Natural killer cell (primary cell): ENCODE measurements at regions not wholly inside any gene's neighbourhood (a gene's known extent, or its start where the extent isn't known, plus 50 kb on each side); places are given as distances from the start of the nearest gene placed in this dataset.

Experiments used
- ATAC-seq, 3 donors: fragments of 150-1000 bp in 2 of 3; fragments of 200-7000 bp in 1 of 3; cut with Tn5 transposase; 1 replicate in 1 of 3; 2 replicates in 2 of 3; pipeline ENCODE4 v1.10.0; 2021; ENCODE audit warnings: mild to moderate bottlenecking in 2 of 3, moderate library complexity in 2 of 3
- DNase-seq, 2 donors: peaks; one replicate each; pipeline versions ENCODE4 v3.0.0 to v3.0.0-alpha.2; 2013 to 2021; ENCODE audit warnings: mixed read lengths in 1 of 2
- H3K27ac ChIP-seq: one replicate; pipeline ENCODE4 v1.5.1; 2013; ENCODE audit warnings: mild to moderate bottlenecking, low read length
- H3K27me3 ChIP-seq: one replicate; pipeline ENCODE4 v1.6.1; 2013; ENCODE audit warnings: low read length; ENCODE audit not compliant: control insufficient read depth, insufficient read depth
- H3K36me3 ChIP-seq: one replicate; pipeline ENCODE4 v1.6.1; 2013; ENCODE audit warnings: low read length; ENCODE audit not compliant: control insufficient read depth, insufficient read depth
- H3K4me1 ChIP-seq: one replicate; pipeline ENCODE4 v1.6.1; 2013; ENCODE audit warnings: low read length; ENCODE audit not compliant: control insufficient read depth, insufficient read depth
- H3K4me3 ChIP-seq: one replicate; pipeline ENCODE4 v1.5.1; 2013; ENCODE audit warnings: low read length
- H3K9me3 ChIP-seq: one replicate; pipeline ENCODE4 v1.6.1; 2013; ENCODE audit warnings: low read length; ENCODE audit not compliant: control insufficient read depth, insufficient read depth
- H3K27ac Mint-ChIP-seq, 2 donors: one replicate each; pipeline ENCODE4 v1.8.0; 2022; ENCODE audit warnings: mild to moderate bottlenecking in 2 of 2, mixed read lengths in 2 of 2, moderate library complexity in 1 of 2
- H3K27me3 Mint-ChIP-seq, 2 donors: one replicate each; pipeline ENCODE4 v1.8.0; 2022; ENCODE audit warnings: low read depth in 2 of 2, mixed read lengths in 2 of 2
- H3K36me3 Mint-ChIP-seq: one replicate; pipeline ENCODE4 v1.8.0; 2022; ENCODE audit warnings: mixed read lengths
- H3K4me1 Mint-ChIP-seq, 2 donors: one replicate each; pipeline ENCODE4 v1.8.0; 2022; ENCODE audit warnings: mixed read lengths in 2 of 2
- H3K4me3 Mint-ChIP-seq: one replicate; pipeline ENCODE4 v1.8.0; 2022; ENCODE audit warnings: mild to moderate bottlenecking, moderate library complexity, mixed read lengths
- H3K9me3 Mint-ChIP-seq, 2 donors: one replicate each; pipeline ENCODE4 v1.8.0; 2022; ENCODE audit warnings: mixed read lengths in 2 of 2
- WGBS: methylation state at CpG from one replicate; pipeline ENCODE4 v1.1.7; 2013; ENCODE audit warnings: missing lambda C conversion rate; ENCODE audit not compliant: insufficient coverage; 5-methylcytosine and 5-hydroxymethylcytosine counted together
- intact Hi-C: fragments of 100-400 bp; cut with micrococcal nuclease; formaldehyde crosslinking; loops from one replicate; pipeline ENCODE4 v1.14.2; 2022
- TF ChIP-seq, protein P1 (sequence below): fragments of 200-600 bp; IDR thresholded peaks from one replicate; pipeline ENCODE4 v1.8.0; 2022; ENCODE audit warnings: antibody characterized with exemption

DNA sequence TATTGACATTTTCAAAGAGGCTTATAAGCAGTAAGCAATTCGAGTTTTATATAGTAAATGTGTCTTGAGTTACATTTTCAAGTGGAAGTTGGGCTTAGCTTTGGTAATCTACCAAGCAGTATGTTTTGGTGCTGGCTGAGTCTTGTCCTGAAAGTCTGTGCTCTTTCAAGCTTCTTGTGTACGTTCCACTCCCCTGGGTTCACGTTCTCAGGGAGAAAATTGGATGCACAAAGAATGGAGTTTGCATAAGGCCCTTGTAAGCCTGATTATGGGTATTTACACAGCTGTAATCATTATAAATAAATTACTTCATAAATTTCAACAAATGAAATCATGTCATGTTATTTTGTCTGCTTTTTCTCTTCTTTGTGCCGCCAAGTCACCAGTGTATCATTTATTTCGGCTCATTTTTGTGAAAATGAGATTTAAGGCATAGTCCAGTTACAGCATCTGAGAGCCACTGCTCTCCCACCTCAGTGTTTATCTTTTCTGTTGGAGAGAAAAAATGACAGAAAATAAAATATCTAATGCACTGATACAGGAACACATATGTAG, 262.5 kb downstream of the BTBD3 start:
- H3K36me3 Mint-ChIP-seq: no peaks in the 10 kb centered on the region
- H3K4me1 Mint-ChIP-seq: no peaks in the 10 kb centered on the region
- H3K4me1 ChIP-seq: no peaks in the 10 kb centered on the region
- intact Hi-C loops: no loop called here
- no peak overlapping the region for H3K27ac ChIP-seq
- ATAC-seq (no peak), DNase-seq (no peak)
- H3K4me3 ChIP-seq: no peak overlapping the region
- H3K27me3 ChIP-seq: no peaks in the 10 kb centered on the region
- TF ChIP-seq, protein P1, sequence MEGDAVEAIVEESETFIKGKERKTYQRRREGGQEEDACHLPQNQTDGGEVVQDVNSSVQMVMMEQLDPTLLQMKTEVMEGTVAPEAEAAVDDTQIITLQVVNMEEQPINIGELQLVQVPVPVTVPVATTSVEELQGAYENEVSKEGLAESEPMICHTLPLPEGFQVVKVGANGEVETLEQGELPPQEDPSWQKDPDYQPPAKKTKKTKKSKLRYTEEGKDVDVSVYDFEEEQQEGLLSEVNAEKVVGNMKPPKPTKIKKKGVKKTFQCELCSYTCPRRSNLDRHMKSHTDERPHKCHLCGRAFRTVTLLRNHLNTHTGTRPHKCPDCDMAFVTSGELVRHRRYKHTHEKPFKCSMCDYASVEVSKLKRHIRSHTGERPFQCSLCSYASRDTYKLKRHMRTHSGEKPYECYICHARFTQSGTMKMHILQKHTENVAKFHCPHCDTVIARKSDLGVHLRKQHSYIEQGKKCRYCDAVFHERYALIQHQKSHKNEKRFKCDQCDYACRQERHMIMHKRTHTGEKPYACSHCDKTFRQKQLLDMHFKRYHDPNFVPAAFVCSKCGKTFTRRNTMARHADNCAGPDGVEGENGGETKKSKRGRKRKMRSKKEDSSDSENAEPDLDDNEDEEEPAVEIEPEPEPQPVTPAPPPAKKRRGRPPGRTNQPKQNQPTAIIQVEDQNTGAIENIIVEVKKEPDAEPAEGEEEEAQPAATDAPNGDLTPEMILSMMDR: no peak
- peaks cover 2 to 6% of the 10 kb centered on the region in 2 donors for H3K9me3 Mint-ChIP-seq
- H3K9me3 ChIP-seq: no peaks in the 10 kb centered on the region
- 78% methylated on average over 5 of the region's 5 CpGs for WGBS
- H3K36me3 ChIP-seq: no peaks in the 10 kb centered on the region
- no peak overlapping the region for H3K27ac Mint-ChIP-seq
- H3K27me3 Mint-ChIP-seq: no peaks in the 10 kb centered on the region
- no peak overlapping the region for H3K4me3 Mint-ChIP-seq

GRCh38 chr20:12198281-12198680, 280.6 kb downstream of the BTBD3 start:
- no peak for ATAC-seq
- no peaks in the 10 kb centered on the region for H3K4me1 Mint-ChIP-seq
- no peaks in the 10 kb centered on the region for H3K9me3 ChIP-seq
- no peak overlapping the region for H3K27ac ChIP-seq
- H3K27me3 ChIP-seq: no peaks in the 10 kb centered on the region
- no peaks in the 10 kb centered on the region for H3K4me1 ChIP-seq
- H3K36me3 Mint-ChIP-seq: no peaks in the 10 kb centered on the region
- no peaks in the 10 kb centered on the region for H3K27me3 Mint-ChIP-seq
- no peak overlapping the region for H3K27ac Mint-ChIP-seq
- H3K9me3 Mint-ChIP-seq: peaks cover 2 to 3% of the 10 kb centered on the region in 2 donors
- intact Hi-C loops: no loop called here
- H3K36me3 ChIP-seq: no peaks in the 10 kb centered on the region
- H3K4me3 Mint-ChIP-seq: no peak overlapping the region
- no peak overlapping the region for H3K4me3 ChIP-seq
- TF ChIP-seq, protein P1: no peak
- no peak for DNase-seq

- no peak for DNase-seq
- Mint-ChIP-seq H3K4me1 (no peaks in the 10 kb centered on the region), H3K9me3 (peaks cover 0 to 2% of the 10 kb centered on the region in 2 donors), H3K36me3 (no peaks in the 10 kb centered on the region), H3K4me3 (no peak overlapping the region), H3K27ac (no peak overlapping the region), H3K27me3 (no peaks in the 10 kb centered on the region)
- Histone ChIP-seq H3K4me3 (no peak overlapping the region), H3K27me3 (no peaks in the 10 kb centered on the region), H3K9me3 (no peaks in the 10 kb centered on the region), H3K4me1 (no peaks in the 10 kb centered on the region), H3K36me3 (no peaks in the 10 kb centered on the region), H3K27ac (no peak overlapping the region)
- ATAC-seq: no peak
- intact Hi-C loops: no loop called here
- 89% methylated on average over 5 of the region's 5 CpGs for WGBS
- TF ChIP-seq, protein P1: no peak
These were observed 282.0 kb downstream of the BTBD3 start for GRCh38 chr20:12199703-12200102.

- WGBS: 85% methylated on average over 5 of the region's 5 CpGs
- TF ChIP-seq, protein P1: no peak
- no peak for DNase-seq
- Mint-ChIP-seq H3K4me1 (no peaks in the 10 kb centered on the region), H3K27me3 (no peaks in the 10 kb centered on the region), H3K36me3 (no peaks in the 10 kb centered on the region), H3K27ac (no peak overlapping the region), H3K4me3 (no peak overlapping the region), H3K9me3 (peaks cover 0 to 2% of the 10 kb centered on the region in 2 donors)
- H3K4me1 ChIP-seq: no peaks in the 10 kb centered on the region
- H3K27me3 ChIP-seq: no peaks in the 10 kb centered on the region
- no peaks in the 10 kb centered on the region for H3K36me3 ChIP-seq
- H3K27ac ChIP-seq: no peak overlapping the region
- no peak for ATAC-seq
- no peaks in the 10 kb centered on the region for H3K9me3 ChIP-seq
- intact Hi-C loops: no loop called here
- no peak overlapping the region for H3K4me3 ChIP-seq
These were observed 283.7 kb downstream of the BTBD3 start for GRCh38 chr20:12201289-12201991.
